ENCODE measurements at regions not wholly inside any gene's neighbourhood (a gene's known extent, or its start where the extent isn't known, plus 50 kb on each side); places are given as distances from the start of the nearest gene placed in this dataset.
"Not testable (repeated sequence)": the region's sequence is repeated elsewhere in the genome, so short reads cannot be mapped to it uniquely, and the experiment has no call there.

GRCh38 chr14:71754422-71755095 lies 177.7 kb upstream of the RGS6 start:
- DNase-seq: no peak

- DNase-seq: no peak
Measured at GRCh38 chr14:71758229-71758951, 173.8 kb upstream of the RGS6 start.

GRCh38 chr14:71762575-71762974 lies 169.7 kb upstream of the RGS6 start:
- no peak for DNase-seq

DNA sequence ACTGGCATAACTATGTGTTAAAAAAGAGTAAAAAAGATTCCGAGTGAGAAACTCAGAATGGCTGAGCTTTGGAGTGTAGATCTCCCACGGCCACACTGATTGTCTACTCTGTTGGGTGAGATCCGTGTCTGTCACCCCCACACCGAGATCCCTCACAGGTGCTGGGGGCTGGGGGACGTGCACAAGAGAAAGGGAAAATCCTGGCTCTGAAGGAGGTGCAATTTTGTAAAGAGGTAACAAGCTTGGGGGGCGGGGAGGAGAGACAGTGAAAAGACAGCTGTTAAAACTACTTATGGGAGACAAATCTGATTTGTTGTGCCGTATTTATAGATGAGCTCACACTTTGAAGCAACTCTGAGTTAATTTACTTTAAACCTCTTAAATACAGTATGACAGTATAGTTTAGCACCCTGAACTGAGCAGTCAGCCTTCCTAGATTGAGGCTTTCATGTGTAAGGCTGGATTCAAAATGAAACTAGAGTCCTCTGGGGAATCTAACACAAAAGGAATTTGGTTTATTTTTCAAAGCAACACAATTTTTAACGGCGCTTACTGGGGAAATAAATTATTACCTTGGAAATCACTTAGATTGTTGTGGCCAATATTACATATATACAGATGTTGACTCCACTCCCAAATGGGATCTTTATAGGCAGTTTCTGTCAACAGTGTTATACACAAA lies 167.4 kb upstream of the RGS6 start:
- DNase-seq: no peak

GRCh38 chr14:71765505-71765904 lies 166.7 kb upstream of the RGS6 start:
- no peak for DNase-seq

DNA sequence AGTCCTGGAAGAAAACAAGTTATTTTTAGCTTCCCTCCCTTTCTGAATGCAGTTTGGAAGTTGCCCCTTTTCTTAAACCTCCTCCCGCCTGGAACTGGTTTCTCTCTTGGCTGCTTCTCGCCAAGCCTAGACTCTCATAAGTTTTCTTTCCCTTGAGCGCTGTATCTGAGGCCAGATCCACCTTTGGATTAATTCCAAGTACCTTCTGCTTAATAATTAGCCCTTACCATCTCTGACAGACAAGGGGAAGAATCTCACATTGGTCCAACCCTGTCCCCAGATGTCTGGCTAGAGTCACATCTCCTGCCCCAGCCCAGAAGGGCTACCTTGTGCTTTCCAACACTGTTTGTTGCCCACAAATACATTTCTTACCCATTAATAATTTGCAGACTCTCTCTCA lies 161.8 kb upstream of the RGS6 start:
- DNase-seq: no peak

GRCh38 chr14:71771421-71771820 lies 160.8 kb upstream of the RGS6 start:
- DNase-seq: not testable (repeated sequence)

DNA sequence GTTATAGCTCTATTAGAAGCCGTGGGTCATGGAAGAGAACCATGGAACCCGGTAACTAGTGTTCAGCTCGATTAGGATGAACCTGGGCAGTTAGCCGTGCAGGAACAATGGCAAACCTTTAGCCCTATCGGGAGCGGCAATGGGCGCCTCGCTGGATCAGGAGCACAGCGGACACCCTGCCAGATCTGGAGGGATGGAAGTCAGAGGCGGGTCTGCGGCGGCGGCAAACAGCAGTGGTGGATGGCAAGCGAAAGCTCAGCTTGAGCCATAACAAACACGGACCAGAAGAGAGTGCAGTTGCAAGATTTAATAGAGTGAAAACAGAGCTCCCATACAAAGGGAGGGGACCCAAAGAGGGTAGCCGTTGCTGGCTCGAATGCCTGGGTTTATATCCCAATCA lies 160.2 kb upstream of the RGS6 start:
- DNase-seq: not testable (repeated sequence)

DNA sequence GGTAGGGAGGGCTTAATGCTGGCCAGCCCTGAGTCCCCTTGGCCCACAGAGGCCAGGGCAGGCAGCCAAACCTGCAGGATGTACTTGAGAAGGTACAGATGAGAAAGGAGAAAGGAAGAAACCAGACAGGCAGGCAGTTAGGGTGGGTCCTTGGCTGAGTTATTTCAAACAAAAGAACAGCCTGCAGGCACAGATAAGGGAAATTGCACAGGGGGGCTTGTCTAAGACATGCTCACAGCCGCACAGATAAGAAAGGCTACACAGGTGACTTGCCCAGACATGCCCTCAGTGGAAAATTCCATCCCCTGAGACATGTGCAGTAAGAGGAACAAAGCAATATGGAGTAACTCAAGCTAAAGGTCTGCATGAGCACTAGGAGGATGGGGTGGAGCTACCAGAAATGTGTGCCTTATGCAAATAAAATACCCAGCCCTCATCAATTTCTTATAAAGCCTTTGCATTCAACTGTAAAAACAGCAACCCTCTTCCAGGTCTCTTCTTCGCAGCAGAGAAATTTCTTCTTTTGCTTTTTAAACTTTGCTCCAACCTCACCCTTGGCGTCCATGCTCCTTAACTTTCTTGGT lies 158.2 kb upstream of the RGS6 start:
- no peak for DNase-seq

- DNase-seq: peak; percentile 77
Measured at GRCh38 chr14:71776471-71777360, 155.5 kb upstream of the RGS6 start.

DNA sequence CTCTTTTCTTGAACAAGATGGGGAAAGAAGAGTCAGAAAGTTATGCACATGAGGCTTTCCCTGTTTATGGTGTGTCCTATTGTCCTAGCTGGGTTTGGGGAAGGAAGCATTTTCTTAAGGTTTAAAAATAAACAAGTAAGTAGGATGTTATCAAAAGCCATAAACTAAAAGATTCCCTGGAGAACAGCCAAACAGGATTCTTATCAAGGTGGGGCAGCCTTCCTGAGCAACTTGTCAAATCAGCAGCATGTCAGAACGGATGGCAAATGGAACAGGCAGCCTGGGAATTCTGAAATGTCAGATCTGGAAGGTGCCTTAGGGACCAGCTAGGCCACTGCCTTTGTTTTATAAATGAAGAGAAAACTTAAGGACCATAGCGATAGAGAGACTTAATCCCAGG lies 152.2 kb upstream of the RGS6 start:
- no peak for DNase-seq

GRCh38 chr14:71780822-71781221 lies 151.4 kb upstream of the RGS6 start:
- no peak for DNase-seq

DNA sequence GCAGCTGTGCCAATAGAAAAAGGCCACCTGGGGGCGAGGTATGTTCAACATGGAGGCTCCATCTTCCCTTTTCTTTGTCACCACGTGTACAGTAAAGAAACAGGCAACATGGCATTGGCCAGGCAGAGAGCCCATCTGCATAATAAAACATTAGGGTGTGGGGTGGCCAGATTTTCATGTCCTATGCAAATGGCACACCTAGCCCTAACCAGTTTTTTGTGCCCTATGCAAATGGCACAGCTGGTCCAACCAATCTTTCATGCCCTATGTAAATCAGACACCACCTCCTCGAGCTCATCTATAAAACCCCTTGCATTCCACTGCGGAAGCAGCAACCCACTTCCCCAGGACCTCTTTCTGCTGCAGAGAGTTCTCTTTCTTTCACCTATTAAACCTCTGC lies 149.1 kb upstream of the RGS6 start:
- no peak for DNase-seq

GRCh38 chr14:71783786-71784185 lies 148.4 kb upstream of the RGS6 start:
- no peak for DNase-seq

DNA sequence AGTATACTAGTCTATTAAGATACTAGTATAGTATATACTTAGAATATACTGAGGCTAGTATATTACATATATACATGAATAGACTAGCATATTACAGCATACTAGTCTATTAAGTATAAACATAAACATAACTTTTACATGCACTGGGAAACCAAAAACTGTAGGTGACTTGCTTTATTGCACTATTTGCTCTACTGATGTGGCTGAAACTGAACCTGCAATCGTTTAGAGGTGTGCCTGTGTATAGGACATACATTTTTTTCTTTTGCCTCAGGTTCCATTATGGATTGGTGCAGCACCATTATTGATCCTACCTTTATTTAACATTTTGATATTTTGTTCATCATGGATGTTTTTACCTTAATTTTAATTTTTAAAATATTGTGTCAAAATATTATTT lies 143.2 kb upstream of the RGS6 start:
- no peak for DNase-seq

DNA sequence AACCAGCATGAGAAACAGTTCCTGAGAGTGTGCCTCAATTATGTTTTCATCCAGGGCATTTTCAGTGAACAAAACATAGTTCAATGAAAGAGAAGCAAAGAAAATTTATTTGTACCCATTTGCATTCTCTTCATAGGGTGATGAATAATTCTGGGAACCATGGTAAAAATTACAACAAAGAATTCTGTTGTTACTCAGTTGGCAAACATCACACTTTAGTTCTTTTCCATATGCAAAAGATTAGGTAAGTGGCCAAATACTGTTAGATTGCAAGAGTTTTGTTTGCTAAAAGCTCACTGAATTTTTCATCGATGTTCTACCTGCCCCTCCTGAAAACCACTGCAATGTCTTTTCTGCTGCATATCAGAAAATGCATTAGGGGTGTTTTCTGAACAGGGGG lies 132.4 kb upstream of the RGS6 start:
- no peak for DNase-seq

DNA sequence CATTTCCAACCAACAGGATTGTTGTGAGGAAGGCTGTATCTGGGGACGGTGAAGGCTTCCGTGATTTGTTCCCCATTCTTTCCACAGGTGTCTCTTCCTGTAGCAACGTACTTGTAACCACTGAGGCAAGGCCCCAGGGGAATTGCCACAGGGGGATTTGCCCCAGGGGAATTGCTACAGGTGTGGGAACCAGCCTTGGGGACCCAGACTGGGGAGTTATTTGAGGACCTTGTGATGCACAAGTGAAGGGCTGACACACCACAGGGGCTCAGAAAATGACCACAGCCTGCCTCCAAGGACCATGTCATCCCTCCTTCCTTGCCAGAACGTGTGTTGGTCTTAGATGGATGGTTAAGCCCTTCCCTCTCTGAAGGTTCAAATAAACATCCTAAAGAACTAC lies 131.4 kb upstream of the RGS6 start:
- no peak for DNase-seq

- no peak for DNase-seq
Measured at GRCh38 chr14:71803539-71804260, 128.5 kb upstream of the RGS6 start.

DNA sequence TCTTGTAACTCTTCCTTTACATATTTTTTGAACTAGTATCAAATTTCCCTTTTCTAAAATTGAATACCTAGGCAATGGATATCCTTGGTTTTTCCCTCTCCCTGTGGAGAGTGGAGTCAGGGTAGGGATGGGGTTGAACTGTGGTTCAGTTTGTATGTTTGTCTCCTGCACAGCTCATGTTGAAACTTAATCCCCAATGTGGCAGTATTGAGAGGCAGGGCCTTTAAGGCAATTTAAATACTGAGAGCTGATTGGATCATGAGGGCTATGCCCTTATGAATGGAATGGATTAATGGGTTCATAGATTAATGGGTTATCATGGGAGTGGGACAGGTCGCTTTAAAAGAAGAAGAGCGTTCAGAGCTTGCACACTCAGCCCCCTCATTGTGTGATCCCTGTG lies 127.2 kb upstream of the RGS6 start:
- DNase-seq: no peak

DNA sequence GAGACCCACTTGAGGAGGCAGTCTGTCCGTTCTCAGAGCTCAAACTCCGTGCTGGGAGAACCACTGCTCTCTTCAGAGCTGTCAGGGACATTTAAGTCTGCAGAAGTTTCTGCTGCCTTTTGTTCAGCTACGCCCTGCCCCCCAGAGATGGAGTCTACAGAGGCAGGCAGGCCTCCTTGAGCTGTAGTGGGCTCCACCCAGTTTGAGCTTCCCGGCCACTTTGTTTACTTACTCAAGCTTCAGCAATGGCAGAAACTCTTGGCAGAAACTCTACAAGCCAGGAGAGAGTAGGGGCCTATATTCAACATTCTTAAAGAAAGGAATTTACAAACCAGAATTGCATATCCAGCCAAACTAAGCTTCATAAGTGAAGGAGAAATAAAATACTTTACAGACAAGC lies 125.2 kb upstream of the RGS6 start:
- DNase-seq: not testable (repeated sequence)

DNA sequence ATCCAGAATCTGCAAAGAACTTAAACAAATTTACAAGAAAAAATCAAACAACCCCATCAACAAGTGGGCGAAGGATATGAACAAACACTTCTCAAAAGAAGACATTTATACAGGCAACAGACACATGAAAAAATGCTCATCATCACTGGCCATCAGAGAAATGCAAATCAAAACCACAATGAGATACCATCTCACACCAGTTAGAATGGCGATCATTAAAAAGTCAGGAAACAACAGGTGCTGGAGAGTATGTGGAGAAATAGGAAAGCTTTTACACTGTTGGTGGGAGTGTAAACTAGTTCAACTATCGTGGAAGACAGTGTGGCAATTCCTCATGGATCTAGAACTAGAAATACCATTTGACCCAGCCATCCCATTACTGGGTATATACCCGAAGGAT lies 121.4 kb upstream of the RGS6 start:
- not testable (repeated sequence) for DNase-seq

DNA sequence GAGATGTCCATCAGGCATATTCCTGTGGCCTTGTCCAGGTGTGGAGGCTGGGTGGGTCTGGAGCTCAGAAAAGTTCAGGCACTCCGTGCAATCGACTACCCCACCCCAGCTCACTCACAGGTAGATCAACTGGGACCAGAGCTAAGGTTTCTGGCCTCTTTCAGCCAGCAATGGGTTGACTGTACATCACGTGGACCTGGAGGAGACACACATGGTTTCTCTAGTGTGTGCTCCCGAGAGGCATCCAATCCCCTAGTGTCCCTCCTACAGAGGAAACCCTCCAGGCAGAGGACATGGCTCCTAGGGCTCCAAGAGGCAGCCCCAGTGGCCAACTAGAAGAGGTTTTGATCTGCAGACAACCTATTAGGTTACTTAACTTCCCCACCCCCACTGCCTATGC lies 119.5 kb upstream of the RGS6 start:
- no peak for DNase-seq

All from activated CD4-positive, alpha-beta T cell treated with anti-CD3 and anti-CD28 coated beads, Interleukin-10, Interleukin-2, amounts not matched to agents 100 ng/mL and 50 ng/mL, durations not matched to agents 16 hours and 8 hours (primary cell).